Endothelial cell of hepatic sinusoid (primary cell): ENCODE measurements at regions not wholly inside any gene's neighbourhood (a gene's known extent, or its start where the extent isn't known, plus 50 kb on each side); places are given as distances from the start of the nearest gene placed in this dataset.

Experiments used
- in situ Hi-C: cut with HindIII; loops from 2 replicates; pipeline ENCODE4 v1.10.0; 2017; ENCODE audit warnings: low sequenced_read_pairs

DNA sequence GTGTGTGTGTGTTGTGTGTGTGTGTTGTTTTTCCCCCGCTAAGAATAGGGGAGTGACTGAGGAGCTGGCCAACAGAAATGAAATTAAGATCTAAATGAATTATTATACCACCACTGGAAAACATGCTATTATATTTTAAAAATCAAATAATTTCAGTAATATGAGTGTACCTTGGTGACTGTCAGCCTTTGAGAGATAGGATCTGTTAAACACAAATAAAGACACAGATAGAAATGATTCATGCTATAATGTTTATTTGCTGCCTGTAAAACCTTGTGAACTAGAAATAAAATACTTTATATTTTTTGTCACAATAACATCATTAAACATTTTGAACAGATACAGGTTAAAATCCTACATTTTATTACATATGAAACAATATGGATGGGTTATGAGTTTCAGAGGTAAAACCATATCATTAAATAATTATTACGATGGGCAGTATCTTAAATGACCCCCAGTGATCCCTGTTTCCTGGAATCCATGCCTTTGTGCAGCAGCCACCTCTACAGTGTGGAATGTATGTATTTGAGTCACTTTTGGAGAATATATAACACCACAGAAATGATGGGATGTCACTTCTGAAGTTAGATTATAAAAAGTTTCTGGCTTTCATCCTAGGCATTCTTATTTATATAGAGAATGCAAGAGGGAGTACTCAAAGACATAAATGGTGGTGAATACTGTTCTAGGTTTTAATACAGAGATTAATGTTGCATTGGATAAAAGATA lies 617.2 kb downstream of the CDH18 start:
- in situ Hi-C loops = no loop called here

DNA sequence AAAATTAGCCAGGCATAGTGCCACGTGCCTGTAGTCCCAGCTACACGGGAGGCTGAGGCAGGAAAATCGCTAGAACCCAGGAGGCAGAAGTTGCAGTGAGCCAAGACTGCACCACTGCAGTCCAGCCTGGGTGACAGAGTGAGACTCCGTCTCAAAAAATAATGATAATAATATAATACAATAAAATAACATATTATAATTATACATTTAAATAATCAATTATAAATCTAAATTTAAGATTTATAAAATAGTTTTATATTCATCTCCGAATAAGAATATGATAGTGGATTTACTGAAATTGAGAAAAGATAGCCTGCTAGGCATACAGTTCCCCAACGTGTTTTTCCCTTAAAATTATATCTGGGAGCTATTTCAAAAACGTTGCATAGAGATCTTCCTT lies 599.6 kb downstream of the CDH18 start:
- in situ Hi-C loops = no loop called here

DNA sequence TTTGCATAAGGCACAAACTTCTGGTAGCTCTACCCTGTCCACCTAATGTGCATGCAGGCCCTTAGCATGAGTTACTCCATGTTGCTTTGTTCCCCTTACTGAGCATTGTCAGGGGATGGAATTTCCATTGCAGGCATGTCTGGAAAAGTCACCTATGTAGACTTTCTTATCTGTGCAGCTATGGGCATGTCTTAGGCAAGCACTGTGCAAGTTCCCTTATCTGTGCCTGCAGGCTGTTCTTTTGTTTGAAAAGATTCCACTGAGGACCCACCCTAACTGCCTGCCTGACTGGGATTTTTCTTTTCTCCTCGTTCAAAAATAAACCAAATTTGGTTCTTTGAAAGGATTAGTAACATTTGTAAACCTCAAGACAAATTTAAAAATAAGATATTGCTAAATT lies 587.0 kb downstream of the CDH18 start:
- in situ Hi-C loops = no loop called here

DNA sequence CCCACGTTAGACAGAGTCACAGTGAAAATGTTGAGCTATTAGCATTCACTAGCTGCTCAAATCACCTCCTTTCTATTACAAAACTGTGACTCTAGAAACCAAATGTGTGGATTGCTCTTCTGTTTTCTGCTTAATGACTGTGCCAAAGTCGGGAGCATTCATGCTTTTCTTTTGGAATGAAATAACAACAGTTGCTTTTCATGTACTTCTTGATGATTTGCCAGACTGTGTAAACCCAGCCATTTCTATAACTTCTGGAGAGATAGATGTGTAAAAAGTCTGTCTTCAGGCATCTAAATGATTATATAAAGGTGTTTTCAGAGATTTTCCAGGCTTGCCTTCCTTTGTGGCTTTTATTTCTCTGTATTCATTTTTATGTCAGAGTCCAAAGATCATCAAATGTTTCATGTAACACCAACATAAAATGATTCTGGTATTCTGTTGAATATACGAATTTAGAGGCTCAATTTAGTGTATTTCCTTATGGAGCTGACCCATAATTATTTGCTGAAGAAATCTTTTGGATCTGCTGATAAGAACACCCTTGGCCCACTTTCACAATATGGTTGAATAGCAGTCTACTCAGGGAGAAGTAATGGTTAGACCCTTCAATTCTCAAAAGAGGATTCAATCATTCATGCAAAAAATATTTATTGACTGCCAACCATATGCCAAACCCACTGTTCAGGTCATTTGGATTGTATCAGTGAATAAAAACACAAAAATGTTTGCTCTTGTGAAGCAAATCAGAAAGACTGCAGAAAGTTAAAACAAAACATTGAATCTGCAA lies 581.2 kb downstream of the CDH18 start:
- in situ Hi-C loops = no loop called here

DNA sequence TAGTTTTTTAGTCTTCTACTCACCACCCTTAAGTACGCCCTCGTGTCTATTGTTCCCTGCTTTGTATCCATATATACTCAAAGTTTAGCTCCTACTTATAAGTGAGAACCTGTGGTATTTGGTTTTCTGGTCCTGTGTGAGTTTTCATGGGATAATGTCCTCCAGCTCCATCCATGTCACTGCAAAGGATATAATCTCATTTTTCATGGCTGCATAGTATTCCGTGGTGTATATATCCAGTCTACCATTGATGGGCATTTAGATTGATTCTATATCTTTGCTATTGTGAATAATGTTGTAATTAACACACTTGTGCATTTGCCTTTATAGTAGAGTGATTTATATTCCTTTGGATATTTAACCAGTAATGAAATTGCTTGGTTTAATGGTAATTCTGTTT lies 579.9 kb downstream of the CDH18 start:
- in situ Hi-C loops = no loop called here

DNA sequence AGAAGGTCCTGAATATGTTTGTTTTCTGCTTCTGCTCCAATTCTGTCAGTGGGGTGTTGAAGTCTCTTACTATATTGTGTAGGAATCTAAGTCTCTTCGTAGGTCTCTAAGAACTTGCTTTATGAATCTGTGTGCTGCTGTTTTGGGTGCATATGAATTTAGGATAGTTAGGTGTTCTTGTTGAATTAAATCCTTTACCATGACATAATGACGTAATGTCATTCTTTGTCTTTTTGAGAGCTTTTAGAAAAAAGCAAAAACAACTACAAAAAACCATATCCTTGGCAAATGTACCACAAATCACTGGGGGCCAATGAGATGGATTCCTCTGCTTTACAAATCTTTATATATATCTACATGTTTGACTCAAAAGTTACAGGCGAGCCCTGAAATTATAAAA lies 576.1 kb downstream of the CDH18 start:
- in situ Hi-C loops = no loop called here
